Panc1 (cell line): ENCODE measurements at regions not wholly inside any gene's neighbourhood (a gene's known extent, or its start where the extent isn't known, plus 50 kb on each side); places are given as distances from the start of the nearest gene placed in this dataset.

Source experiments
- ATAC-seq: fragments of 200-7000 bp; cut with Tn5 transposase; 2 replicates; pipeline ENCODE4 v1.9.1; 2020; ENCODE audit warnings: mild to moderate bottlenecking, moderate library complexity
- BruUV-seq: library from RNA; stranded (reverse); fragments of 400-500 nt; replicated peaks from 2 replicates; lab custom pipeline; 2021; lab: Mats Ljungman, UMichigan
- CTCF ChIA-PET: fragments of 300-600 bp; sonication (Branson Sonifier 250); formaldehyde crosslinking; loops from one replicate; lab custom pipeline; 2022; ENCODE audit warnings: antibody characterized with exemption; lab: Charles Lee
- POLR2A ChIA-PET: fragments of 300-600 bp; sonication (Branson Sonifier 250); formaldehyde crosslinking; loops from one replicate; lab custom pipeline; 2022; ENCODE audit warnings: antibody characterized with exemption; lab: Charles Lee
- DNase-seq: peaks from one replicate; pipeline ENCODE4 v3.0.0-alpha.2; 2010; ENCODE audit warnings: low read depth, low spot score
- H3K27ac ChIP-seq: 2 replicates; pipeline ENCODE4 v1.5.1; 2011; ENCODE audit warnings: mild to moderate bottlenecking, low read length, inconsistent platforms
- H3K27me3 ChIP-seq: fragments of 200-500 bp; sonication (Bioruptor generic); 2 replicates; pipeline ENCODE4 v1.6.0; 2014; ENCODE audit warnings: low read length, inconsistent platforms; ENCODE audit not compliant: control insufficient read depth, insufficient read depth
- H3K36me3 ChIP-seq: fragments of 200-500 bp; sonication (Bioruptor generic); 2 replicates; pipeline ENCODE4 v1.5.1; 2014; ENCODE audit warnings: inconsistent platforms, mild to moderate bottlenecking, low read length, moderate library complexity; ENCODE audit not compliant: control insufficient read depth, insufficient read depth
- H3K4me1 ChIP-seq: 2 replicates; pipeline ENCODE4 v1.5.1; 2011; ENCODE audit warnings: inconsistent platforms, mild to moderate bottlenecking, low read length, moderate library complexity; ENCODE audit not compliant: control insufficient read depth, insufficient read depth
- H3K4me3 ChIP-seq, 2 experiments: 2 replicates each; pipeline ENCODE4 v1.5.1; 2011 to 2012; ENCODE audit warnings: low read depth in 2 of 2, low read length in 2 of 2, mild to moderate bottlenecking in 2 of 2, inconsistent platforms in 1 of 2, moderate library complexity in 1 of 2
- H3K9me3 ChIP-seq: fragments of 200-500 bp; sonication (Bioruptor generic); 2 replicates; pipeline ENCODE4 v1.5.1; 2014; ENCODE audit warnings: low read depth, mild to moderate bottlenecking, inconsistent platforms, low read length, moderate library complexity; ENCODE audit not compliant: control insufficient read depth, insufficient read depth
- POLR2AphosphoS5 ChIP-seq: IDR thresholded peaks from 2 replicates; pipeline ENCODE4 v1.6.1; 2012; ENCODE audit warnings: mild to moderate bottlenecking, low read depth, low read length, moderate library complexity
- SIN3A ChIP-seq: IDR thresholded peaks from 2 replicates; pipeline ENCODE4 v1.6.1; 2012; ENCODE audit warnings: low read depth, mild to moderate bottlenecking, low read length, moderate library complexity, borderline replicate concordance; ENCODE audit not compliant: insufficient read depth
- TCF7L2 ChIP-seq: IDR thresholded peaks from 2 replicates; pipeline ENCODE4 v1.6.1; 2011; ENCODE audit warnings: mild to moderate bottlenecking, low read depth, low read length, inconsistent platforms
- in situ Hi-C: cut with HindIII; loops from 2 replicates; pipeline ENCODE4 v1.10.0; 2016; ENCODE audit warnings: low sequenced_read_pairs, low pct_unique_long_range_greater_than_20kb
- intact Hi-C: fragments of 100-400 bp; cut with micrococcal nuclease; formaldehyde crosslinking; loops from one replicate; pipeline ENCODE4 v1.10.0; 2022; ENCODE audit not compliant: unreplicated experiment
- TF ChIP-seq, protein P1 (sequence below): fragments of 450-650 bp; IDR thresholded peaks from 2 replicates; pipeline ENCODE4 v1.5.1; 2017; ENCODE audit warnings: mild to moderate bottlenecking
- TF ChIP-seq, protein P2 (sequence below), 2 experiments: IDR thresholded peaks; 2 replicates each; pipeline ENCODE4 v1.6.1; 2011 to 2012; ENCODE audit warnings: low read depth in 2 of 2, control low read depth in 1 of 2, low read length in 1 of 2, mild to moderate bottlenecking in 1 of 2, moderate library complexity in 1 of 2; ENCODE audit not compliant: insufficient read depth in 1 of 2

DNA sequence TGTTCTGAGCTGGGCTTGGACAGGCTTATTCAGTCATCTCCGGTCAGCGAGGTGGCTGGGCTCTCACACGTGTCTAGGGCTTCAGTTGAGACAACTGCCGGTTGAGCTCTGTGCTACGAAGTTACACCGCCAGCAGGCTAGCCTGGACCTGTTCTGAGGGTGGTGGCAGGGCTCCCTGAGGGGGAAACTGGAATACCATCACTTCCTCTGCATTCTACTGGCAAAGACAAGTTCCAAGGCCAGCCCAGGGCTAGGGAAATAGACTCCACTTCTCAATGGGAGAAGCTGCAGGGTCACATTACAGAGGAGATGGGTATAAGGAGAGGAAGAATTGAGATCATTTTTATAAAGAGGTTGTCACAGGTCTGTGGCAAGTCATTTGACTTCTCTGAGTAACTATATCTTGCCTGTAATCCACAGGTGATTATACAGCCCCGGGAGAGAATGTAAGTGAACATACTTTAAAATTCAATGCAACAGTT is 106.8 kb upstream of the IL12A start:
- DNase-seq (no peak), ATAC-seq (no peak; the same call in 1 of the 2 replicates)
- BruUV-seq = no TSS peak
- Histone ChIP-seq H3K27ac (no peak overlapping the region), H3K27me3 (no peaks in the 10 kb centered on the region), H3K9me3 (no peaks in the 10 kb centered on the region), H3K4me1 (no peaks in the 10 kb centered on the region), H3K4me3 (no peak overlapping the region), H3K36me3 (no peaks in the 10 kb centered on the region)
- TF ChIP-seq, protein P1, sequence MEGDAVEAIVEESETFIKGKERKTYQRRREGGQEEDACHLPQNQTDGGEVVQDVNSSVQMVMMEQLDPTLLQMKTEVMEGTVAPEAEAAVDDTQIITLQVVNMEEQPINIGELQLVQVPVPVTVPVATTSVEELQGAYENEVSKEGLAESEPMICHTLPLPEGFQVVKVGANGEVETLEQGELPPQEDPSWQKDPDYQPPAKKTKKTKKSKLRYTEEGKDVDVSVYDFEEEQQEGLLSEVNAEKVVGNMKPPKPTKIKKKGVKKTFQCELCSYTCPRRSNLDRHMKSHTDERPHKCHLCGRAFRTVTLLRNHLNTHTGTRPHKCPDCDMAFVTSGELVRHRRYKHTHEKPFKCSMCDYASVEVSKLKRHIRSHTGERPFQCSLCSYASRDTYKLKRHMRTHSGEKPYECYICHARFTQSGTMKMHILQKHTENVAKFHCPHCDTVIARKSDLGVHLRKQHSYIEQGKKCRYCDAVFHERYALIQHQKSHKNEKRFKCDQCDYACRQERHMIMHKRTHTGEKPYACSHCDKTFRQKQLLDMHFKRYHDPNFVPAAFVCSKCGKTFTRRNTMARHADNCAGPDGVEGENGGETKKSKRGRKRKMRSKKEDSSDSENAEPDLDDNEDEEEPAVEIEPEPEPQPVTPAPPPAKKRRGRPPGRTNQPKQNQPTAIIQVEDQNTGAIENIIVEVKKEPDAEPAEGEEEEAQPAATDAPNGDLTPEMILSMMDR = no peak
- ChIA-PET POLR2A (no interaction called here), CTCF (no interaction called here)
- intact Hi-C loops = loop anchor here (5.0 kb wide), 1 partner anchor 55 kb away; no protein-coding TSS in a partner anchor
- in situ Hi-C loops = no loop called here

DNA sequence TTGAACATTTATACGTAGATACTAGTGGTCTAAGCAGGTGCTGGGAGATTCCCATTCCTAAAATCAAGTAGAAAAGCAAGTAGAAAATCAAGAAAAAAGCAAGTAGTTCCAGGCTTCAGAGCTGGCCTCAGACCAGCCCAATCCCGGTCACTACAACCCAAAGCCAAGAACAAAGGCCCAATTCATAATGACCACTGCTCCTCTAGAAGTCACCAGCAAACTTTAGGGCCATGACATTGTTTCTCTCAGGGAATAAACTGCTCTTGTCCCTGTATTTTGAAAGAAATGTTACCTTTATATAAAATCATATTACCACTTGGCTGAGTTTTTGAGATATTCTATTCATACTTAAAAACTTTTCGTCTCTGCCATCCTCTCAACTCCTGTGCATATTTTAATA is 106.3 kb upstream of the IL12A start:
- DNase-seq (no peak), ATAC-seq (no peak)
- Histone ChIP-seq H3K36me3 (no peaks in the 10 kb centered on the region), H3K27ac (no peak overlapping the region), H3K4me1 (no peaks in the 10 kb centered on the region), H3K4me3 (no peak overlapping the region), H3K27me3 (no peaks in the 10 kb centered on the region), H3K9me3 (no peaks in the 10 kb centered on the region)
- intact Hi-C loops = loop anchor here (5.0 kb wide), 1 partner anchor 55 kb away; no protein-coding TSS in a partner anchor
- POLR2A ChIA-PET = no interaction called here
- TF ChIP-seq, protein P2, sequence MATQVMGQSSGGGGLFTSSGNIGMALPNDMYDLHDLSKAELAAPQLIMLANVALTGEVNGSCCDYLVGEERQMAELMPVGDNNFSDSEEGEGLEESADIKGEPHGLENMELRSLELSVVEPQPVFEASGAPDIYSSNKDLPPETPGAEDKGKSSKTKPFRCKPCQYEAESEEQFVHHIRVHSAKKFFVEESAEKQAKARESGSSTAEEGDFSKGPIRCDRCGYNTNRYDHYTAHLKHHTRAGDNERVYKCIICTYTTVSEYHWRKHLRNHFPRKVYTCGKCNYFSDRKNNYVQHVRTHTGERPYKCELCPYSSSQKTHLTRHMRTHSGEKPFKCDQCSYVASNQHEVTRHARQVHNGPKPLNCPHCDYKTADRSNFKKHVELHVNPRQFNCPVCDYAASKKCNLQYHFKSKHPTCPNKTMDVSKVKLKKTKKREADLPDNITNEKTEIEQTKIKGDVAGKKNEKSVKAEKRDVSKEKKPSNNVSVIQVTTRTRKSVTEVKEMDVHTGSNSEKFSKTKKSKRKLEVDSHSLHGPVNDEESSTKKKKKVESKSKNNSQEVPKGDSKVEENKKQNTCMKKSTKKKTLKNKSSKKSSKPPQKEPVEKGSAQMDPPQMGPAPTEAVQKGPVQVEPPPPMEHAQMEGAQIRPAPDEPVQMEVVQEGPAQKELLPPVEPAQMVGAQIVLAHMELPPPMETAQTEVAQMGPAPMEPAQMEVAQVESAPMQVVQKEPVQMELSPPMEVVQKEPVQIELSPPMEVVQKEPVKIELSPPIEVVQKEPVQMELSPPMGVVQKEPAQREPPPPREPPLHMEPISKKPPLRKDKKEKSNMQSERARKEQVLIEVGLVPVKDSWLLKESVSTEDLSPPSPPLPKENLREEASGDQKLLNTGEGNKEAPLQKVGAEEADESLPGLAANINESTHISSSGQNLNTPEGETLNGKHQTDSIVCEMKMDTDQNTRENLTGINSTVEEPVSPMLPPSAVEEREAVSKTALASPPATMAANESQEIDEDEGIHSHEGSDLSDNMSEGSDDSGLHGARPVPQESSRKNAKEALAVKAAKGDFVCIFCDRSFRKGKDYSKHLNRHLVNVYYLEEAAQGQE (IDR thresholded peaks at IDR 0.05; ENCODE audit: insufficient read depth in 1 of 2, low read depth in 2 of 2, low read length in 1 of 2) = no peak
- TF ChIP-seq, protein P1 = no peak
- no peak for TF ChIP-seq POLR2AphosphoS5
- no peak for TF ChIP-seq SIN3A
- TF ChIP-seq TCF7L2 = no peak
- no TSS peak for BruUV-seq
- in situ Hi-C loops = no loop called here
- CTCF ChIA-PET = no interaction called here
